ENCODE measurements at regions not wholly inside any gene's neighbourhood (a gene's known extent, or its start where the extent isn't known, plus 50 kb on each side); places are given as distances from the start of the nearest gene placed in this dataset.

GRCh38 chr6:23280437-23280836, 711.1 kb downstream of the HDGFL1 start:
- TF ChIP-seq CTCF (conservative IDR thresholded peaks at IDR 0.05; ENCODE audit: low read length) (no peak), EZH2phosphoT487 (IDR thresholded peaks at IDR 0.05; ENCODE audit: borderline replicate concordance) (no peak)

Data from Loucy (cell line).